ENCODE measurements at regions not wholly inside any gene's neighbourhood (a gene's known extent, or its start where the extent isn't known, plus 50 kb on each side); places are given as distances from the start of the nearest gene placed in this dataset.

- no peak for TF ChIP-seq CTCF (IDR thresholded peaks at IDR 0.05; ENCODE audit: insufficient read depth, low read length)
- no peak for TF ChIP-seq REST (IDR thresholded peaks at IDR 0.05; ENCODE audit: insufficient replicate concordance, low read depth)
- no peak for TF ChIP-seq POLR2AphosphoS5 (IDR thresholded peaks at IDR 0.05; ENCODE audit: low read depth)
- TF ChIP-seq GABPA (IDR thresholded peaks at IDR 0.05; ENCODE audit: low read depth): no peak
Measured at GRCh38 chr18:55163550-55163949, 204.3 kb upstream of the CCDC68 start.
